ENCODE measurements at regions not wholly inside any gene's neighbourhood (a gene's known extent, or its start where the extent isn't known, plus 50 kb on each side); places are given as distances from the start of the nearest gene placed in this dataset.

GRCh38 chr11:98130117-98130625 lies 890.6 kb upstream of the CNTN5 start:
- Histone ChIP-seq H3K4me1 (no peaks in the 10 kb centered on the region), H3K36me3 (no peaks in the 10 kb centered on the region), H3K27me3 (no peaks in the 10 kb centered on the region), H3K27ac (no peak overlapping the region), H3K9me3 (peaks cover 0 to 5% (median 0%) of the 10 kb centered on the region in 4 donors), H3K4me3 (no peak overlapping the region)
- TF ChIP-seq POLR2A (IDR thresholded peaks at IDR 0.05), result no peak
- no peak for TF ChIP-seq POLR2AphosphoS5 (IDR thresholded peaks at IDR 0.05)
- TF ChIP-seq CTCF (IDR thresholded peaks at IDR 0.05), result no peak
- no peak for TF ChIP-seq EP300 (IDR thresholded peaks at IDR 0.05)
- intact Hi-C loops (cut with DNase I), result no loop called here
- DNase-seq, result no peak

GRCh38 chr11:98136357-98136756 lies 884.4 kb upstream of the CNTN5 start:
- DNase-seq, result no peak
- no peaks in the 10 kb centered on the region for H3K36me3 ChIP-seq
- intact Hi-C loops (cut with DNase I), result no loop called here
- H3K4me3 ChIP-seq, result no peak overlapping the region
- H3K27me3 ChIP-seq, result no peaks in the 10 kb centered on the region
- TF ChIP-seq POLR2AphosphoS5 (IDR thresholded peaks at IDR 0.05) (no peak), POLR2A (IDR thresholded peaks at IDR 0.05) (no peak), EP300 (IDR thresholded peaks at IDR 0.05) (no peak), CTCF (IDR thresholded peaks at IDR 0.05) (no peak)
- H3K27ac ChIP-seq, result no peak overlapping the region
- H3K4me1 ChIP-seq, result no peaks in the 10 kb centered on the region
- no peaks in the 10 kb centered on the region for H3K9me3 ChIP-seq
- 10 to 66% methylated on average over 1 of the region's 1 CpG for WGBS, 2 donors

GRCh38 chr11:98137437-98137836 lies 883.3 kb upstream of the CNTN5 start:
- no peak for DNase-seq
- intact Hi-C loops (cut with DNase I), result no loop called here

GRCh38 chr11:98143661-98144060 lies 877.1 kb upstream of the CNTN5 start:
- no peak for TF ChIP-seq EP300 (IDR thresholded peaks at IDR 0.05)
- no peak for TF ChIP-seq CTCF (IDR thresholded peaks at IDR 0.05)
- TF ChIP-seq POLR2A (IDR thresholded peaks at IDR 0.05), result no peak
- no peak for TF ChIP-seq POLR2AphosphoS5 (IDR thresholded peaks at IDR 0.05)
- DNase-seq, result no peak
- Histone ChIP-seq H3K9me3 (no peaks in the 10 kb centered on the region), H3K27ac (no peak overlapping the region), H3K27me3 (no peaks in the 10 kb centered on the region), H3K4me3 (no peak overlapping the region), H3K36me3 (no peaks in the 10 kb centered on the region), H3K4me1 (no peaks in the 10 kb centered on the region)
- intact Hi-C loops (cut with DNase I), result no loop called here

More at GRCh38 chr11:98137437-98137836, 883.3 kb upstream of the CNTN5 start:
- Histone ChIP-seq H3K4me3 (no peak overlapping the region), H3K27ac (no peak overlapping the region), H3K36me3 (no peaks in the 10 kb centered on the region), H3K9me3 (no peaks in the 10 kb centered on the region), H3K27me3 (no peaks in the 10 kb centered on the region), H3K4me1 (no peaks in the 10 kb centered on the region)
- WGBS, 2 donors, result 81 to 92% methylated on average over 3 of the region's 3 CpGs
- TF ChIP-seq CTCF (IDR thresholded peaks at IDR 0.05) (no peak), POLR2A (IDR thresholded peaks at IDR 0.05) (no peak), EP300 (IDR thresholded peaks at IDR 0.05) (no peak), POLR2AphosphoS5 (IDR thresholded peaks at IDR 0.05) (no peak)

GRCh38 chr11:98153752-98154151 lies 867.0 kb upstream of the CNTN5 start:
- H3K27ac ChIP-seq, result no peak overlapping the region
- H3K9me3 ChIP-seq, result no peaks in the 10 kb centered on the region
- H3K36me3 ChIP-seq, result no peaks in the 10 kb centered on the region
- DNase-seq, result no peak
- H3K4me1 ChIP-seq, result no peaks in the 10 kb centered on the region
- TF ChIP-seq EP300 (IDR thresholded peaks at IDR 0.05), result no peak
- TF ChIP-seq POLR2AphosphoS5 (IDR thresholded peaks at IDR 0.05), result no peak
- no peak for TF ChIP-seq CTCF (IDR thresholded peaks at IDR 0.05)
- TF ChIP-seq POLR2A (IDR thresholded peaks at IDR 0.05), result no peak
- intact Hi-C loops (cut with DNase I), result no loop called here
- no peak overlapping the region for H3K4me3 ChIP-seq
- WGBS, 2 donors, result 70 to 83% methylated on average over 2 of the region's 2 CpGs
- no peaks in the 10 kb centered on the region for H3K27me3 ChIP-seq

All from sigmoid colon (tissue), 6 donors.